Sigmoid colon (tissue), 6 donors: ENCODE measurements at regions not wholly inside any gene's neighbourhood (a gene's known extent, or its start where the extent isn't known, plus 50 kb on each side); places are given as distances from the start of the nearest gene placed in this dataset.
"Not testable (repeated sequence)": the region's sequence is repeated elsewhere in the genome, so short reads cannot be mapped to it uniquely, and the experiment has no call there.

Experiments used
- DNase-seq: peaks from one replicate; pipeline ENCODE4 v3.0.0-alpha.2; 2019
- H3K27ac ChIP-seq, 4 donors: fragments of 200-600 bp; sonication (generic); one replicate each; pipeline ENCODE4 v1.5.1; 2016 to 2019; ENCODE audit warnings: mild to moderate bottlenecking in 1 of 4
- H3K27me3 ChIP-seq, 3 donors: fragments of 200-600 bp; sonication (generic); one replicate each; pipeline ENCODE4 v1.5.1; 2019; ENCODE audit warnings: mild to moderate bottlenecking in 1 of 3
- H3K36me3 ChIP-seq, 4 donors: fragments of 200-600 bp; sonication (generic); one replicate each; pipeline ENCODE4 v1.5.1; 2016 to 2019
- H3K4me1 ChIP-seq, 4 donors: fragments of 200-600 bp; sonication (generic); one replicate each; pipeline ENCODE4 v1.5.1; 2017 to 2019
- H3K4me3 ChIP-seq, 4 donors: fragments of 200-600 bp; sonication (generic); one replicate each; pipeline ENCODE4 v1.5.1; 2017 to 2019; ENCODE audit warnings: mild to moderate bottlenecking in 2 of 4, moderate library complexity in 1 of 4
- H3K9me3 ChIP-seq, 4 donors: fragments of 200-600 bp in 3 of 4; sonication (generic) in 3 of 4; one replicate each; pipeline versions ENCODE4 v1.5.1 to v1.6.1; 2013 to 2019
- CTCF ChIP-seq, 4 experiments: fragments of 450-650 bp in 3 of 4; fragments of 200-600 bp in 1 of 4; IDR thresholded peaks; one replicate each; pipeline ENCODE4 v1.5.1; 2016 to 2019; ENCODE audit warnings: antibody characterized with exemption in 4 of 4, mild to moderate bottlenecking in 3 of 4, moderate library complexity in 2 of 4
- EP300 ChIP-seq, 4 donors: sonication (generic); formaldehyde crosslinking; IDR thresholded peaks; one replicate each; pipeline ENCODE4 v1.6.1; 2017; ENCODE audit warnings: antibody characterized with exemption in 4 of 4
- POLR2A ChIP-seq, 2 donors: fragments of 450-650 bp; IDR thresholded peaks; one replicate each; pipeline ENCODE4 v1.6.1; 2016; ENCODE audit warnings: antibody characterized with exemption in 2 of 2, mild to moderate bottlenecking in 2 of 2, moderate library complexity in 2 of 2
- POLR2AphosphoS5 ChIP-seq, 4 donors: sonication (generic); formaldehyde crosslinking; IDR thresholded peaks; one replicate each; pipeline ENCODE4 v1.6.1; 2017; ENCODE audit warnings: antibody characterized with exemption in 4 of 4
- WGBS, 2 donors: extraction: QIAGEN DNeasy Blood & Tissue Kit; methylation state at CpG; one replicate each; pipeline ENCODE4 v1.1.7; 2013; 5-methylcytosine and 5-hydroxymethylcytosine counted together
- intact Hi-C: fragments of 100-400 bp; cut with DNase I; formaldehyde crosslinking; loops from one replicate; pipeline ENCODE4 v1.15.1; 2023
- donor health status: healthy with polysubstance abuse.
- donor health status: healthy.

GRCh38 chr15:45868109-45868691, 233.4 kb downstream of the SQOR start:
- Histone ChIP-seq H3K36me3 (no peaks in the 10 kb centered on the region), H3K4me1 (no peaks in the 10 kb centered on the region), H3K27ac (no peak overlapping the region), H3K4me3 (no peak overlapping the region), H3K27me3 (no peaks in the 10 kb centered on the region), H3K9me3 (no peaks in the 10 kb centered on the region)
- DNase-seq = no peak
- intact Hi-C loops = no loop called here
- no peak for TF ChIP-seq EP300 (IDR thresholded peaks at IDR 0.05)
- no peak for TF ChIP-seq CTCF (IDR thresholded peaks at IDR 0.05)
- no peak for TF ChIP-seq POLR2AphosphoS5 (IDR thresholded peaks at IDR 0.05)
- no peak for TF ChIP-seq POLR2A (IDR thresholded peaks at IDR 0.05)
- WGBS, 2 donors = 97 to 99% methylated on average over 2 of the region's 2 CpGs

GRCh38 chr15:45869034-45869668, 234.3 kb downstream of the SQOR start:
- WGBS, 2 donors = 80 to 91% methylated on average over 5 of the region's 5 CpGs
- H3K36me3 ChIP-seq = no peaks in the 10 kb centered on the region
- H3K4me1 ChIP-seq = no peaks in the 10 kb centered on the region
- DNase-seq = no peak
- H3K4me3 ChIP-seq = no peak overlapping the region
- no peak overlapping the region for H3K27ac ChIP-seq
- H3K9me3 ChIP-seq = no peaks in the 10 kb centered on the region
- intact Hi-C loops = no loop called here
- no peak for TF ChIP-seq EP300 (IDR thresholded peaks at IDR 0.05)
- no peak for TF ChIP-seq CTCF (IDR thresholded peaks at IDR 0.05)
- no peak for TF ChIP-seq POLR2A (IDR thresholded peaks at IDR 0.05)
- TF ChIP-seq POLR2AphosphoS5 (IDR thresholded peaks at IDR 0.05) = no peak
- H3K27me3 ChIP-seq = no peaks in the 10 kb centered on the region

- intact Hi-C loops = no loop called here
Measured at GRCh38 chr15:45871121-45871855, 236.5 kb downstream of the SQOR start.

GRCh38 chr15:45873781-45874180, 239.0 kb downstream of the SQOR start:
- Histone ChIP-seq H3K4me1 (no peaks in the 10 kb centered on the region), H3K36me3 (no peaks in the 10 kb centered on the region), H3K4me3 (no peak overlapping the region), H3K9me3 (no peaks in the 10 kb centered on the region), H3K27ac (no peak overlapping the region), H3K27me3 (no peaks in the 10 kb centered on the region)
- intact Hi-C loops = no loop called here
- DNase-seq = no peak
- 66 to 77% methylated on average over 3 of the region's 3 CpGs for WGBS, 2 donors
- TF ChIP-seq POLR2A (IDR thresholded peaks at IDR 0.05) (no peak), CTCF (IDR thresholded peaks at IDR 0.05) (no peak), POLR2AphosphoS5 (IDR thresholded peaks at IDR 0.05) (no peak), EP300 (IDR thresholded peaks at IDR 0.05) (no peak)

More at GRCh38 chr15:45871121-45871855, 236.5 kb downstream of the SQOR start:
- DNase-seq = no peak
- TF ChIP-seq POLR2AphosphoS5 (IDR thresholded peaks at IDR 0.05) = no peak
- no peak for TF ChIP-seq CTCF (IDR thresholded peaks at IDR 0.05)
- no peak for TF ChIP-seq EP300 (IDR thresholded peaks at IDR 0.05)
- no peak for TF ChIP-seq POLR2A (IDR thresholded peaks at IDR 0.05)
- WGBS, 2 donors = 66 to 76% methylated on average over 3 of the region's 3 CpGs
- Histone ChIP-seq H3K9me3 (no peaks in the 10 kb centered on the region), H3K4me1 (no peaks in the 10 kb centered on the region), H3K27me3 (no peaks in the 10 kb centered on the region), H3K27ac (no peak overlapping the region), H3K4me3 (no peak overlapping the region), H3K36me3 (no peaks in the 10 kb centered on the region)

GRCh38 chr15:45874566-45874965, 239.7 kb downstream of the SQOR start:
- H3K36me3 ChIP-seq, H3K27me3 ChIP-seq, H3K9me3 ChIP-seq, intact Hi-C loops, DNase-seq, H3K4me3 ChIP-seq, H3K4me1 ChIP-seq, H3K27ac ChIP-seq: not testable (repeated sequence)
- WGBS, 2 donors = 71 to 92% methylated on average over 2 of the region's 2 CpGs
